Fibroblast of peridontal ligament (primary cell): ENCODE measurements at regions not wholly inside any gene's neighbourhood (a gene's known extent, or its start where the extent isn't known, plus 50 kb on each side); places are given as distances from the start of the nearest gene placed in this dataset.
A peak's percentile ranks its signal among the peaks of the same experiment; 100 is the strongest.

ENCODE experiments used
- DNase-seq: peaks from one replicate; pipeline ENCODE4 v3.0.0-alpha.2; 2010; ENCODE audit errors: extremely low read depth

DNA sequence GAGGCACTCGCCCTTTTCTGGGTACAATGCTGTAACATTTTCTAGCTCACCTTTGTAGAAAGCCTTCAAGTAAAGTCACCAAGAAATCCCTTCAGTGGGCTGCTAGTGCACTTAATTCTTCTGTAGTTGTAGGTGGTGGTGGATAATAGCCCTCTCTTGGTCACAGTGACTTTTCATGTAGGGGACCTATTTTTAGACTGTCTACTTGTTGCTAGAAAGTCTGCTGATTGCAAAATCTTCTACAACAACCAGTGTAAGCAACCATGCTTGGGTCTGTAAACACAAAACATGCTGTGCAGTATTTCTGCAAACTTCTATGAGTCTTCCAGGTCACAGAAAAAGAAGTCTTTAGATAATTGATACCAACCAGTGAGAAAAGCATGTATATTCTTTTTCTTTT, 55.6 kb downstream of the PBDC1 start:
- no peak for DNase-seq

DNA sequence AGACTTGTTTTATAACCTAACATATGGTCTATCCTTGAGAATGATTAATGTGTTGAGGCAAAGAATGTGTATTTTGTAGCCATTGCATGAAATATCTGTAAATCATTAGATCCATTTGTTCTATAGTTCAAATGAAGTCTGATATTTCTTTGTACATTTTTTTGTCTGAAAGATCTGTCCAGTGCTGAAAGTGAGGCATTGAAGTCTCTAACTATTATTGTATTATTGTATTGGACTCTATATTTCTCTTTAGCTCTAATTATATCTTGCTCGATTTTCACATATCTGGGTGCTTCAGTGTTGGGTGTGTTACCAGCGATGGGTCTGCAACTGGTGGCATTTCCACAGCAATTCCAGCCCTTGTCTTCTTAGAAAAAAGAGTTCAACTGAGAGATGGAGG, 76.0 kb downstream of the PBDC1 start:
- DNase-seq: no peak

DNA sequence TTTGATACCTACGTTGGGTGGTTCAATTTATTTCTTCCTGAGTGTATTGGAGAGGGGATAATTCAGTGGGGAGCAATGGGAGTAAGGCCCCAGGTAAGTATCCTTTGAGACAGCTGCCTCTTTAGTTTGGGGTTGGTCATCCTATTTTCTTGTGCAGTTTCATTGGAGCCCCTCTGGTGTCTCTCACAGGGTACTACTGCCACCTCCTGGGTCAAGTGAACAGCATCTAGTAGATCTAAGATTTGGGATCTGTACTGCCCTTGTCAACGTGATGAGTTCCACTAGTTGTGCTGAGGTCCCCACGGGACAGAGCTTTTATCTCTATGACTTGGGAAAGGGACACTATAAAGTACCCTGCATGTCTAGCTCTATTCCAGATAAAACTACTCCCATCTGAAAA, 80.6 kb downstream of the PBDC1 start:
- DNase-seq: peak; percentile 66

DNA sequence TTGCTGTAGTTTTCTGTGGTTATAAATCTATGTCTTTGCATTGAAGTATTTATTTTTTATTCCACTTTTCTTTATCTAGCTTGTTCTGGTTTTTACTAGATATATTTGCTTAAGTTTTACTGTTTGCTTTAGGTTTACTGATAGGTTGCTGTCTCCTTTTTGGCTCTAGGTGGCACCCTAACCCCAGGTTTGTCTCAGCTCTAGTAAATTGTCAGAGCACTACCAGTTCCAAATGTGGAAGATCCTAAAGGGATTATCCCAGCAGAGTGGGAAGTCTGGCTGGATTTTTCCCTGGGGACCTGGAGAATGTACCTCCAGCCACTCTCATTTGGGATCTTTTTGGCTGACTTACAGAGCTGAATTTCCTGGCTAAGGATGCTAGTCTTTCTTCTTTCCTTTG, 106.1 kb downstream of the PBDC1 start:
- DNase-seq: peak; percentile 56
